T-helper 2 cell treated with Interferon-gamma antibody and Interleukin-4, amounts not matched to agents 100 ng/mL and 5 ng/mL, for 36 hours (primary cell): ENCODE measurements at regions not wholly inside any gene's neighbourhood (a gene's known extent, or its start where the extent isn't known, plus 50 kb on each side); places are given as distances from the start of the nearest gene placed in this dataset.

Source experiments
- intact Hi-C: fragments of 100-400 bp; cut with micrococcal nuclease; formaldehyde crosslinking; loops from one replicate; pipeline ENCODE4 v1.15.1; 2023

DNA sequence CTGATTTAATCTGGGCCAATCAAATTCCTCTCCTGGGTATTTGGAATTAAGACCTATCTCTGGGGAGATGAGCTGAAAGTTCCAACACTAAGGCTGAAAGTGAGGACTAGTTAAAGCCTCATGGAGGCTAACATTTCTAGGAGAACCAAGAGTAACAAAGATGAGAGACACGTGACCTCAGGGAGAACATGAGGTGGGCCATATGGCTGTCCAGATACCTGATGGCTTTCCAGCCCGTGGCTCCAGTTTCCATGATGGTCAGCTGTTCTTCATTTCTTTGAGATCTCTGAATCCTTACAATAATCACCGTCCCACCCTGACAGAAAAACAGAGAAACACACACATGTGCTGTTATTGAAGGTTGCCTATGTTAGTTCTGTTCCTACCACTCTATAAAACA, 66.1 kb downstream of the LEPR start:
- intact Hi-C loops: no loop called here

DNA sequence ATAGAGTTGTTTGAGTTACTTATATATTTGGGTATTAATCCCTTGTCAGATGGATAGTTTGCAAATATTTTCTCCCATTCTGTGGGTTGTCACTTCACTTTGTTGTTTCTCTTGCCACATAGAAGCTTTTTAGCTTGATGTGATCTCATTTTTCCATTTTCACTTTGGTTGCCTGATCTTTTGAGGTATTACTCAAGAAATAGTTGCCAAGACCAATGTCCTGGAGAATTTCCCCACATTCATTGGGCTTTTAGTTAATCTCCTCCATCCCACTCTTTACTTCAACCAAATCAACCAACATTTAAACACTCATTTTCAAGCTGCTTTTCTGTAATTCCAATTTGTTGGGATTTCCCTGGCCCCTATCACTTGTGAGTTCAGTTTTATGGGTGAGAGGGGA, 69.0 kb downstream of the LEPR start:
- intact Hi-C loops: no loop called here

DNA sequence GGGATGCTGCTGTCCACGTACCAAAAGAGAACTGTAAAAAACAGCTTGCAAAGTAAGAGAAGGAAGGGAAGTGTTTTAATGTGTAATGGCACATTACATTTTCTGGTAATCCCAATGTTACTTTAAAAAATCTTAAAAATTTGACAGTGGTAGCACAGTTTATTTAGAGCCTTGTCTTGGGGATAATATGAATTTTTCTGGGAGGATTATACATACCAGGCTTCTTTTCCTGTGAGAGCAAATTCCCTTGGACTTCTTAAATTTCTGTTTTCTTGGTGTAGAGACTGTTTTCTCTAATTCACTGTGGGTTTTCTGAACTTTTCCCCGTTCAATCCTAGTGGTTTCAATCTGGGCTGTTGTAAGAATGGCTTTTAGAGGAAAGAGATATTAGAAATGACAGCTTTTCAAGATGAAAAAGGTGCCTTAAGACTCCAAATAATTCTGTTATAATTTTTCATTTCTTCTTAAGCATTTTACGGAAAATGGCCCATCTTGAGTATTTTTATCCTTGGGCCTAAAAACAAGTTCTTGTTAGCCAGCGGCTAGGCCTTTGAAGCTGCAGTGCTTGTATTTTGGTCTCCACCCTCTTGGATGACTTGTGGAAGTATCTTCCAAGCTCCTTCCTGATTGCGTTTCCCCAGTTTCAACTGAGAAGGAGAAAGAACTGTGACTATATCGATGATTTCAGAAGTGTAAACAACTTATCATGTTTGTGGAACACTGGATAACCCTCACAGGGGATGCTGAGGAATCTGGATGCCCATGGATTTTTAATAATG, 70.0 kb downstream of the LEPR start:
- intact Hi-C loops: no loop called here

DNA sequence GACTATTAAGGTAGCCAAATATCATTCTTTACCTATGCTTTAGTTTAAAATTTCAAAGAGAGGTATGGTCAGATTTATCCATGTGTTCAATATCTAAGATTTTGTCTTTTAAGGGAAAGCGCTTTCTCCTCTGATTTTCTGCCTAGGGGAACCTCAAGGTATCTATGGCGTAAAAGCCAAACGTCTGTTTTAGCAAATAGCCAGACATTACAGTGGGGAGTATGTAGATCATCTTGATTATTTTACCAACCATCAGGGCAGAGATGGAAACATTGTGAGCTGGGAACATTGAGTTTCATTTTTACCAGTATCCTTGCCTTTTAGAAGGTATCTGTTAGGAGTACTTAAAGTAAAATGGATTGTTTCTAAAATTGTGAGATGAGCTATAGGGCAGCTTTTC, 71.0 kb downstream of the LEPR start:
- intact Hi-C loops: no loop called here

DNA sequence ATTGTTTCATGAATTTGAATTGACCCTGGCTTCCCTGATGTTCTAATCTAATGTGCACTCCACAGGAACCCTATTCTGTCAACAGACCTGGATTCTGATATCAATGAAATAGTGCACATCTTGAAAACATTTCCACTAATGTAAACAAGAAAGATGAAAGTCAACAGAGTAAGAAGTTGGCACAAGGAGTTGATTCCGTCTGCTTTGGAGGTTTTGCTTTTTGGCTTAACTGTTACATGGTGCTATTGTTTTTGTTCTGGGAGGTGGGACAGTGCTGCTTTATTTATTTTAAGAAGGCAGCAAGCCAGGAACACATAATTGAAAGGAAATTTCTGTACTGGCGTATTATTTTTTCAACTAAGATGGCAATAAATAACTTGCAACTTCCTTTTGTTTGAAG, 73.3 kb downstream of the LEPR start:
- intact Hi-C loops: no loop called here

DNA sequence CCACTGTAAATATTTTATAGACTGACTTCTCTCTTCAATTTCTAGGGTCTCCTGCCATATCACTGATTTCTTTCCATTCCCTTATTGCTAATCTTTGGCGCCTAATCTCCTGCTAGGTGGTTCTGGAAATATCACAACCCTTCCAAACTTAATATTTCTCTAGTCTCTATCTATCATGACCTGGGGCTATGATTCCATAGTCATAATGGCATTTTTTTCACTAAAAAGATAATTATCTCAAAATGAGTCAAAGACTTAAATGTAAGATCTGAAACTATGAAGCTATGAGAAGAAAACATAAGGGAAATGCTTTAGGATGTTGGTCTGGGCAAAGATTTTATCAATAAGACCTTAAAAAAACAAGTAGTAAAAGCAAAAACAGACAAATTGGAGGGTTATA, 74.2 kb downstream of the LEPR start:
- intact Hi-C loops: no loop called here

DNA sequence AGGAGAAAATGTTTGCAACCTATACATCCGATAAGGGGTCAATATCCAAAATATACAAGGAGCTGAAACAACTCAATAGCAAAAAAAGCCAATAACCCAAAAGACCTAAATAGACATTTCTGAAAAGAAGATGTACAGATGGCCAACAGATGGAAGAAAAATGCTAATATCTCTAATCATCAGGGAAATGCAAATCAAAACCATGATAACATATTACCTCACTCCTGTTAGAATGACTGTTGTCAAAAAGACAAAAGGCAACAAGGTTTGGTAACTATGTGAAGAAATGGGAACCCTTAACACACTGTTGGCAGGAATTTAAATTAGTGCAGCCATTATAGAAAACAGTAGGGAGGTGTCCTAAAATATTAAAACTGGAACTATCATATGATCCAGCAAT, 74.7 kb downstream of the LEPR start:
- intact Hi-C loops: no loop called here

DNA sequence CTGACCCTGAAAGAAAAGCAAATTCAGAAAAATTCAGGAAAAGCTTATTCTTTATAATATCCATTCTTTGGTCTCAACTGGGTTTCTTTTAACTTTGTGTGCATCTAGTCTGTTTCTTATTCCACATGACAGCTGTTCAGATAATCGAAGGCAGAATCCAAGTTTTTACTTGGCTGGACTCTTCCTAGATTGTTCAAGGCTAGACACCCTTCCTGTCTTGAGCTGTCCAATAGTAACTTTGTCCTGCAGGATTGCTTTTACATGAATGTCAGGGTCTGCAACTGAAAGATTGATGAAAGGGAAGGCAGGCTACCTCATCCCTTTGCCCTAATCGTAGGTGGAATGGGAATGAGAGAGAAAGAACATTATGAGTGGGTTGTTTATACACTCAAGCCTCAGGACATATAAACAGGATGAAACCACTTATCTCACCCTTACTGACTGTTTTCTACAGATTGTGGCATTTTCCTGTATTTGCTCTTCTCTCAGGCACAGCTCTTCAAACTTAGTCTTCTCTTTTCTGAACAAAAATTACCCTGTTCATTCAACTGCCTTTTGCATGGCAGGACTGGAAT, 76.9 kb downstream of the LEPR start:
- intact Hi-C loops: no loop called here

DNA sequence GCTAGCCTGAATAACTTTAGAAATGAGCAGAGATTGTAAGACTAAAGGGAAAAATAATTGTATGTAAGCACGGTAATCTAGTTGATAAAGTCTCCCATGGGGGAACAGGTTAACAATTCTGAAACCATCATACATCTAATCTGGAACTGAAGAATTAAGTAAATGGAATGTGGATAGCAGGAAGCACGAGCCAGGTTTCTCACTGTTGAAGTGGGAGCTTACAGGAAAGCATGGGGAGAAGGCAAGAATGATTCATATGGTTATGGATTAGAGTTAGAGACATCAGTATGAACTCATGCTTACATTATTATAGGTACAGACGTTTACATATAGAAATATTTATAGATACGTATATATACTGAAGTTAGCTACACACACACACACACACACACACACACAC, 83.0 kb downstream of the LEPR start:
- intact Hi-C loops: no loop called here

DNA sequence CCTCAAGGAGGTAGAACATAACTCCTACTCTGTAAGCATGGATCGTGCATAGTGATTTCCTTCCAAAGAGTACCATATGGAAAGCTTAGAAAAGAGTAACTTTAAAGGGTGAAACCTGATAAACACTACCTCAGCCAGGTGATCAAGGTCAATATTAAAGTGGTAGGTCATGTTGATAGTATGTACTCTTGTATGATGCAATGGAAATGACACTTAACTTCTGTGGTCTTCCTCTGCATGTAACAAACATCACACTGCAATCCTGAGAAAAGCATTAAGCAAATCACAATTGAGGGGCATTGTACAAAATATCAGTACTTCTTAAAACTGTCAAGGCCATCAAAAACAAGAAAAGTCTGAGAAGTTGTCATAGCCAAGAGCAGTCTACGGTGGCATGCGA, 83.8 kb downstream of the LEPR start:
- intact Hi-C loops: no loop called here

DNA sequence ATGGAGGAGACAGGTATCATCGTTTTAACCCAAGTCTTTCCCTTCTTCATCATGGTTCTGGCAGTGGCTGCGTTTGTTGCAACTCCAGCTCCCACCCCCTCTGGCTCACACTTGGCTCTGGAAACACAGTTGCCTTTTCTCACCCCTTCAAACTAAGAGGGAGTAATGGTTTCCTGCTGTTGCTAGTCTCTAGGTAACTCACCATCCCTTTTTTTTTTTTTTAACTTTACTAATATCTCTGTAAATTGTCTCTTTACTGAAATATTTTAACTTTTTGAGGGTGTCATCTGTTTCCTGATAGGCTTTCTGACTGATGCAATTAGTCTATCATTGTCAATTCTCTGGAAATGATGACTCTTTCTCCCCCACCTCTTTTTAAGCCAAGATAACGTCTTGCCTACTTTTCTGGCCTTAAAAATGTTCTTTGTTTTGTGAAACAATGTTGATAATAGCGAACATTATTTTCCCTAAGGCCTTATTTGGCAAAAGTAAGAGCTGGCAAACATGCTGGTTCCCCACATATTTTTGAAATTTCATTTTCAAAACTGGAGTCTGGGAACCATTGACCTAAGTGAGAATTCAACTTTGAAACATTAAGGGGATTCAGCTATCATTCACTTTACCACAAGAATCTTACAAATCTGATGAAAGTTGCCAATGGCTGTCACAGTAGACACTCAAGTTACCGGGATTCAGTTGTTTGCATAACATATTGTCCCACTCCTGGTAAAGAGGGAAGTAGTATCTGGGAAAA, 85.3 kb downstream of the LEPR start:
- intact Hi-C loops: no loop called here

DNA sequence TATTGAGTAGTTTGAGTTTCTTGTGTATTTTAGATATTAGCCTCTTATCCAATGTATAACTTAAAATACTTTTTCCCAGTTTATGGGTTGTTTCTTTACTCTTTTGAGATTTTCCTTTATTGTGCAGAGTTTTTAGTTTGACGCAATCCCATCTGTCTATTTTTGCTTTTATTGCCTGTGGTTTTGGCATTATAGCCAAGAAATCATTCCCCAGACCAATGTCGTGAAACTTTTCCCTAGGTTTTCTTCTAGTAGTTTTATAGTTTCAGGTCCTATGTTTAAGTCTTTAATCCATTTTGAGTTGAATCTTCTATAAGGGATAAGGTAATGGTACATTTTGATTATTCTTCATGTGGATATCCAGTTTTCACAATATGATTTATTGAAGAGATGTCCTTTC, 87.6 kb downstream of the LEPR start:
- intact Hi-C loops: no loop called here

DNA sequence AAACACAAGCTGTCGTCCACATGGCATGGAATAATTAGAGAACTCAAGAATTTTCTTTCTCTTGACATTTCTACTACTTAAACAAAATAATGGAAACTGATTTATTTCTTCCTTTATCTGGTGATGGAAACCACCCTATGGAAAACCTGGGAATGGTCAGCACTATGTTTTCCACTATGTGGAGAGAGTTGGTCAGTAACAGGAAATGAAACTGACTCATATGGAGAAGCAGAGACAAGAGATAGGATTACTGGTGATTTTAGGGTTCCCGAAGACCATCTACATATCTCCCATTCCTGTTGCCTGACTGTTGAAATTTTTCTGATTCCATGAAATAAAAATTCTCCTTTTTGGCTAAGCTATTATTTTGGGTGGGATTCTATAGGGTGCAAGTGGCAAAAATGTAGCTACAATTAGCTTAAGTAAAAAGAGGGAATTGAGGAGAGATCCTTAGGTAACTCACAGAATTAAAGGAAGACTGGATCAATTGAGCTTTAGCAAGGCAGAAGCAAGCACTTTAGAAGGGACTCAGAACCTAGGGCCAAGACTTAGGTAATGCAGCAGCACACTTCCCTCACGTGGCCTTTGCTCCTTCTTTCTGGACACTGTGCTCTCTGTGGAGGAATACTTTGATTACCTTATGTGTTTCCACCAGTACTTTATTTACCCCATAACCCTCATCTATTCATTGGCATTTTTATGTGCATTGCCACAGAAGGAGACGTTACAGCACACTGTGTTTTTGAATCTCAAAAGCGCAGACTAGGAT, 89.6 kb downstream of the LEPR start:
- intact Hi-C loops: no loop called here

DNA sequence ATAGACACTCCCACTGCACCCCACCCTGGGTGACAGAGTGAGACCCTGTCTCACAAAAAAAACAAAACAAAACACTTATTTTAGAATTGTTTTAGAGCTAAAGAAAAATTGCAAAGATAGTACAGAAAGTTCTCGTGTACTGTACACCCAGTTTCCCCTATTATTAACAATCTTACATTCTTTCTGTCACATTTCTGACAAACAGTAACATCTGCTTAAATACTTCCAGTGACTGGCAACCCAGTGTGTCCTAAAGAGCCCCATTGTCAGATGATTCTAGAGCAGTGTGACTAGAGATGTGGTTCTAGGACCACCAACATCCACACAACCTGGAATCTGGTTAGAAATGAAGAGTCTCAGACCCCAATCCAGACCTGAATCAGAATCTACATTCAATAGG, 90.5 kb downstream of the LEPR start:
- intact Hi-C loops: no loop called here

DNA sequence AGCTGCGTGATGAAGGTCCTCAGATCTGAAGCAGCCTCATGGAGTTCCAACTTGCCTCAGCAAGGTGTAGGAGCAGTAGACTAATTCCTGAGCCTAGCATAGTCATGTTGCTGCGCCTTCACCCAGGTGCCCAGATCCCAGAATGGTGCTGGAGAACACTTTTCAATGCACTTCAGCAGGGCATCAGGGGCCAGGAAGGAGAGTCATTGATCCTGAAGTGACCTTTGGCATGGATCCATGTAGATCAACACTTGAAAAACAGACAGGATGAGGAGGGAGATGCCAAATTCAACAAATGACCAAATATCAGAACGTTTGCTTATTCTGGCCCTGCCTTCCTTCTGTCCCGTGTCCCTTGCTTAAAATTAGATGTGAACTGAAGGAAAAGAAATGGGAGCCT, 91.9 kb downstream of the LEPR start:
- intact Hi-C loops: no loop called here

DNA sequence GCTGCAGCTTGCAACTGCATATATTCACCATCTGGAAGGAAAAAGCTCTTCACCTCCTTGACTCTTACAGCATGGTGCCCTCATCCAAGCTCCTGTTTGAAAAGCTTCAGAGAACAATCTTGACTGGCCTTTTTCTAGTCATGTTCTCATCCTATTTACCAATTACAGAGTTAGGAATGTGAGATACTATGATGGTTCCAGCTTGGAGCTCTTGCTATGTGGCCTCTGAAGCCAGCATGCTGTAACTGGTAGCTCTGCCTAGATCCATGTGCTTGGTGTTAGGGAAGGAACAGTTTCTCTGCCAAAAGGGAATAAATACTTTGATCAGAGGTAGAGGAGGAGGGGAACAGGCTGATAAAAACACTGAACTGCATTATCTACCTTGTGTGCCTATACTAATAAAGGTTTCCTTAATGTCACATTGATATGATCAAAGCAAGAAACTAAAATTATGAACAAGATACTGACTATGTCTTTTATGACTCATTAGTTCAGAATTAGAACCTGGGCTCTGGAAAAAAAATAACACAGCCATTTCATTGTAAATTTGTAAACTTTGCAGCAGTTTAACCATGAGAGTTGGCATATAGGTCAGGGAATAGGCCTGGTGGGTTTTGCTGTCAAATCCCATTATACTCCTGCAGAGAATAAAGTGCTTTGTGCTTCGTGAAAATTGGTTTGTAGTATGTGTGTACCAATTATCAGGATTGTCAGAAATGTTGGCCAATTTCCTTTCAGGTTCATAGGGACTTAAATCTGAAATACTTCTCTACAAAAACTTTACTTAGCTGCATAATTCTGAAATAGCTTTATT, 92.7 kb downstream of the LEPR start:
- intact Hi-C loops: no loop called here

DNA sequence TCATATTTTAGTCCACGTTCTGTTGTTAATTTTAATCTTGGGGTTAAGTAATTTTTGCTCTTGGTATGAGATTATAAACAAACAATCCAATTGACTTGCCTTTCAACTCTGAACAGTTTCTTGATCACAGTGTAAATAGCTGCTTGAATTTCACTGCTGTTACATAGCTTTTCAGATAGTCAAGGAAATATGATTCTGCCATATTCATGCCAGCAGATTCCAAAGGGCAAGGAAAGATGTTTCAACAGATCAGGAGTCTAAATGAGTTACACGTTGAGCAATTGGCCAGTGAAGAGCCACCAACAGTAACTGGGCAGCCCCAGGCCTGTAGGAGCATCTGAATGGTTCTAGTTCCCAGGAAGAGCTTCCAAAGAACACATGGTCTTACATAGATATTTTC, 93.6 kb downstream of the LEPR start:
- intact Hi-C loops: no loop called here

DNA sequence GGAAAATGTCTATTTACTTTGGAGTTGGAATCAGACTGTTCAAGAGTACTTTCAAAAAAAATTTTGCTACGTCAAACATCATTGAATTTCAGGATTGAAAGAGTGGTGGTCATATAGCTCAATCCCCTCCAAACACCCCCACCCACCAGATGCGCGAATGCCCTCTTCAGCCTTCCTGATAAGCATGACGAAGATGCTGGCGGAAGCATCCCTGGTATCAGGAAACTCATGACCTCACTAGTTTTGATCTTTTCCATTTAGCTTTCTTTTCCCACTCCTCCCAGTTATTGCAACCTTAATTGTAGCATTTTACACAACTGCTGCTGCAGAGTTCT, 104.4 kb downstream of the LEPR start:
- intact Hi-C loops: no loop called here

DNA sequence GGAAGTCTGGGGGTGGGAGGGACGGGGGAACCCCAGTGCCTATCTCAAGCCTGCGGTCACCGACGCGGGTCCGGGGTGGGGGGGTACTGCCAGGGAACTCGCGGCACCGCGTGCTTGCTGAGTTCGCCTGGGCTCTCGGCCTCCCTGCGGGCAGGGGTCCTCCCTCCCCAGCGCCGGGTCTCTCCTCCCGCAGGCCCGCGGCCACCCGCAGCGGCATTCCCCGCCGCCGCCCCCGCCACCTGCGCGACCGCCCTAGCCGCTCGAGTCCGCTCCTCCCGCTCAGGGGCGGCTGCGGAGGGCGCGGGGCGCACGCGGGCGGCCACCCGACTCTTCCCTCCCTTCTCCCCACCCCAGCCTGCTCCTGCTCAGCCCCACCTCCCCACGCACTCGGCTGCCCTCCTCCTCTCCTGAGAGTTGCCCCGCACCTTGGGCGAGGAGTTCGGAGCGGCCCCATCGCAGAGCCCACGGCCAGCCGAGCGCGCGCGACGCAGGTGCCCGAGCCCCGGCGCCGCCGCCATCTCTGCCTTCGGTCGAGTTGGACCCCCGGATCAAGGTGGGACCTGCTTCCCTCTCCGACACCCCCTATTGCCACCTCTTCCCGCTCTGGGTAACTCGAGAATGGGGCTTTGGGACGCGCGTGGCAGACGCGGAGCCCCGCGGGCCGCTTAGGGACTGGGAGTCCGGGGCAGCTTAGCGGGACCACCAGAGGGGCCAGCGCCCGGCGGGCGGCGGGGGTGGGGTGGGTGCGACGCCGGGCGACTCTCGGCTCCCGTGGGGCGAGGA, 105.0 kb downstream of the LEPR start:
- intact Hi-C loops: no loop called here

DNA sequence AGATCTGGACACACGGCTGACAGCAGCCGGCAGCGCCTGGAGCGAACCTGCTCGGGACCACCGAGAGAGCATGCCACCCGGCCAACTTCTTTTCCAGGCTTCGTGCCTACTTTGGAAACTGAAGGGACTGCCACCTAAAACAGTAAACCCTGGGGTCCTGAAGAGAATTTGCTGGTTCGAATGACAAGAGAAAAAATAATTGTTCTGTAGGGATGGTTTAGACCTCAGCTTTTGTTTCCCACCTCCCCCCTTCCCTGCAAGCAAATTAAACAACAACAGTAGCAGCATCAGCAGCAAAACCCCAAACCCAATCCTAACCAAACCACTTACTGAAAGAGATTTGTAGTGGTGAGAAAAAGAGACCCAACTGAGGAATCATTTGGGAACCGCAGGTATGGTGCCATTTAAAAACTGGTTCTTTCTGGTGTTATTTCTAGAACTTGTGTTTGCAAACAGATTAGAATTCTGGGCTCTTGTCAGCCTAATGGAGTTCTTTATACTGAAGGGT, 105.6 kb downstream of the LEPR start:
- intact Hi-C loops: no loop called here
